Left lung (tissue), 4 donors: ENCODE measurements at regions not wholly inside any gene's neighbourhood (a gene's known extent, or its start where the extent isn't known, plus 50 kb on each side); places are given as distances from the start of the nearest gene placed in this dataset.

Experiments used
- ATAC-seq: fragments of 200-7000 bp; cut with Tn5 transposase; one replicate; pipeline ENCODE4 v1.9.1; 2020; ENCODE audit warnings: moderate library complexity
- DNase-seq, 4 donors: peaks; one replicate each; pipeline ENCODE4 v3.0.0-alpha.2; 2013 to 2020
- H3K27ac ChIP-seq, 2 donors: fragments of 200-600 bp; sonication (generic) in 1 of 2; one replicate each; pipeline versions ENCODE4 v1.5.0 to v1.8.0; 2020 to 2021
- H3K27me3 ChIP-seq, 2 donors: fragments of 200-600 bp; sonication (generic) in 1 of 2; one replicate each; pipeline versions ENCODE4 v1.5.0 to v1.8.0; 2020 to 2021
- H3K36me3 ChIP-seq, 2 donors: fragments of 200-600 bp; sonication (generic) in 1 of 2; one replicate each; pipeline versions ENCODE4 v1.5.0 to v1.8.0; 2020 to 2021
- H3K4me1 ChIP-seq, 2 donors: fragments of 200-600 bp; one replicate each; pipeline ENCODE4 v1.8.0; 2021
- H3K4me3 ChIP-seq, 2 donors: fragments of 200-600 bp; sonication (generic) in 1 of 2; one replicate each; pipeline versions ENCODE4 v1.5.0 to v1.8.0; 2020 to 2021; ENCODE audit warnings: mild to moderate bottlenecking in 1 of 2
- H3K9me3 ChIP-seq, 2 donors: fragments of 200-600 bp; sonication (generic) in 1 of 2; one replicate each; pipeline versions ENCODE4 v1.5.0 to v1.8.0; 2020 to 2021
- CTCF ChIP-seq, 2 donors: fragments of 200-600 bp; sonication (generic) in 1 of 2; IDR thresholded peaks; one replicate each; pipeline versions ENCODE4 v1.5.0 to v1.8.0; 2021; ENCODE audit warnings: antibody characterized with exemption in 2 of 2
- intact Hi-C, 2 donors: fragments of 100-400 bp; cut with DNase I; formaldehyde crosslinking; loops; one replicate each; pipeline versions ENCODE4 v1.11.2 to v1.14.2; 2022
- donor health status: DM: no; HTN: yes; CAD: no.
- donor health status: DM: no; HTN: no; CAD: no.

GRCh38 chr2:239870863-239871262, 154.3 kb downstream of the NDUFA10 start:
- H3K27me3 ChIP-seq: peaks cover 0 to 11% of the 10 kb centered on the region in 2 donors
- no peak for ATAC-seq
- no peak overlapping the region for H3K4me3 ChIP-seq
- TF ChIP-seq CTCF (IDR thresholded peaks at IDR 0.05): no peak
- H3K27ac ChIP-seq: no peak overlapping the region
- no peaks in the 10 kb centered on the region for H3K9me3 ChIP-seq
- intact Hi-C loops: no loop called here
- no peak for DNase-seq
- H3K4me1 ChIP-seq: no peaks in the 10 kb centered on the region
- H3K36me3 ChIP-seq: no peaks in the 10 kb centered on the region

DNA sequence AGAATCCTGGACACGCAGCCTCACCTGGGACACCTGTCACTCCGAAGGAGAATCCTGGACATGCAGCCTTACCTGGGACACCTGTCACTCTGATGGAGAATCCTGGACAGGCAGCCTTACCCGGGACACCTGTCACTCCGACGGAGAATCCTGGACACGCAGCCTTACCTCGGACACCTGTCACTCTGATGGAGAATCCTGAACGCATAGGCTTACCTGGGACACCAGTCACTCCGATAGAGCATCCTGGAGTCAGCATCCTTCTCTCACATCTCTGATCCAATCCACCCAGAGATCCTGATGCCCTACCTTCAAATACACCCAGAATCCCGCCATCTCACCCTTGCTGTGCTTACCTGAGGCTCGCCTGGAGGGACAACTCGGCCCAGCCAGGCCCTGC, 154.9 kb downstream of the NDUFA10 start:
- ATAC-seq: no peak
- Histone ChIP-seq H3K36me3 (no peaks in the 10 kb centered on the region), H3K4me1 (no peaks in the 10 kb centered on the region), H3K4me3 (no peak overlapping the region), H3K9me3 (no peaks in the 10 kb centered on the region), H3K27ac (no peak overlapping the region), H3K27me3 (peaks cover 0 to 6% of the 10 kb centered on the region in 2 donors)
- DNase-seq: no peak
- TF ChIP-seq CTCF (IDR thresholded peaks at IDR 0.05): no peak
- intact Hi-C loops: no loop called here

DNA sequence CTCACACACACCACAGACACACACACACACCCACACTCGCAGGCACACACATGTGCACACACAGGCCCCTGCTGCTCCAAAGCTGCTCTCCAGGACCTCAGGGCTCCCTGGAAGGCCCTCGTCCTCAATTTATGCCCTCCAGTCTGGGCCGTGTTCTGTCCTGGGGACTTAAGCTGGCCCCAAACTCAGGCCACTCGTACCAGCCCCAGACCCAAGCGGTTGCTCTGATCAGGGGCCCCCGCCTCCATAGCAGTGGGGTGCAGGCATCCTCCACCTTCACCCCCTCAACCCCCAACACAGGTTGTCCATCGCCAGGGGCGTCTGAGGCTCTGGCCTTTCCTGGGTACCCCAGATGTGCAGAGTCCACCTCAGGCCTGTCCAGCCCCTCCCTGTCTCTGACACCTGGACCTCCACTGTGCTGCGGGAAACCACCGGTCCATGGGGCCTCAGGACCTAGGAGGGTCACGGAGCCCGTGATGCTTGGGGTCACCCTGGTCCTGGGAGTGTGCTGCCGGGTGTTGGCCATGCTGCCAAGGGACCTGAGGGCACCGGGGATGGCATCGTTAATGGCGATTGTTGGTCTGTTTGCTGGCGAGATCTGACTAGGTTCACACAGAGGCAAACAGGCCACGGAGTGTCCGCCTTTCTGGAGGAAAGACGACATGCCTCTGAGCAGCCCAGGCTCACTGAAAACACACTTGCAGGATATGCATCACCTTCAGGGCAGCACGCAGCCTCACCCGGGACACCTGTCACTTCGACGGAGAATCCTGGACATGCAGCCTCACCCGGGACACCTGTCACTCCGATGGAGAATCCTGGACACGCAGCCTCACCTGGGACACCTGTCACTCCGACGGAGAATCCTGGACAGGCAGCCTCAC, 155.6 kb downstream of the NDUFA10 start:
- DNase-seq (no peak), ATAC-seq (no peak)
- intact Hi-C loops: no loop called here
- Histone ChIP-seq H3K27ac (no peak overlapping the region), H3K4me1 (no peaks in the 10 kb centered on the region), H3K36me3 (no peaks in the 10 kb centered on the region), H3K9me3 (no peaks in the 10 kb centered on the region), H3K27me3 (no peaks in the 10 kb centered on the region), H3K4me3 (no peak overlapping the region)
- TF ChIP-seq CTCF (IDR thresholded peaks at IDR 0.05): no peak

DNA sequence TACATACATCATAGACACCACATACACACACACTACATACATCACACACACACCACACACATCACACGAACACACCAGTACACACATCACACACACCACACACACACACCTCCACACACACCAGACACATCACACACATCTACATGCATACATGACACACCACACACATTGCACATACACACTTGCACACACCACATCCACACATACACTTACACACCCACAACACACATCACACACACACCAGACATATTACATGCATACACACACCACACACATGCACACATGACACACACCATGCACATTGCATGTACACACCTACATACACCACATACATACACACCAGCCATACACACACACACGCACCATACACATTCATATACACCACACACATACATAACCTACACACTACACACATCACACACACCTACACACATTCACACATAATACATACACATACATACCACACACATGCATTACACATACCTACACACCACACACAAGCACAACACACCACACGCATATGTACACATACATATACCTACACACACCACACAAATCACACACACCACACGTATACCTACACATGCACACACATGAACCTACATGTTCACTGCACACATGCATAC, 156.5 kb downstream of the NDUFA10 start:
- no peaks in the 10 kb centered on the region for H3K36me3 ChIP-seq
- intact Hi-C loops: no loop called here
- no peak overlapping the region for H3K27ac ChIP-seq
- H3K4me1 ChIP-seq: no peaks in the 10 kb centered on the region
- no peak overlapping the region for H3K4me3 ChIP-seq
- ATAC-seq: no peak
- no peaks in the 10 kb centered on the region for H3K27me3 ChIP-seq
- TF ChIP-seq CTCF (IDR thresholded peaks at IDR 0.05): no peak
- no peaks in the 10 kb centered on the region for H3K9me3 ChIP-seq
- DNase-seq: no peak

- ATAC-seq: no peak
- intact Hi-C loops: no loop called here
These were observed 158.4 kb downstream of the NDUFA10 start for GRCh38 chr2:239866778-239867177.

More at GRCh38 chr2:239866778-239867177, 158.4 kb downstream of the NDUFA10 start:
- DNase-seq: no peak
- Histone ChIP-seq H3K9me3 (no peaks in the 10 kb centered on the region), H3K27me3 (no peaks in the 10 kb centered on the region), H3K4me3 (no peak overlapping the region), H3K36me3 (no peaks in the 10 kb centered on the region), H3K4me1 (no peaks in the 10 kb centered on the region), H3K27ac (no peak overlapping the region)
- no peak for TF ChIP-seq CTCF (IDR thresholded peaks at IDR 0.05)
